Neural progenitor cell (in vitro differentiated cells): ENCODE measurements at regions not wholly inside any gene's neighbourhood (a gene's known extent, or its start where the extent isn't known, plus 50 kb on each side); places are given as distances from the start of the nearest gene placed in this dataset.

Experiments
- DNase-seq: peaks from one replicate; pipeline ENCODE4 v3.0.0-alpha.2; 2016; ENCODE audit warnings: low spot score
- H2AFZ ChIP-seq: fragments of 200-600 bp; sonication (generic); replicated peaks from 2 replicates; pipeline ENCODE4 v1.6.1; 2016; ENCODE audit warnings: antibody characterized with exemption
- H3F3A ChIP-seq: fragments of 200-600 bp; sonication (generic); 2 replicates; pipeline ENCODE4 v1.6.1; 2016; ENCODE audit warnings: antibody characterized with exemption, low read depth
- H3K27ac ChIP-seq: fragments of 200-600 bp; sonication (generic); 2 replicates; pipeline ENCODE4 v1.5.1; 2016; ENCODE audit warnings: mild to moderate bottlenecking
- H3K27me3 ChIP-seq: fragments of 200-600 bp; sonication (generic); 2 replicates; pipeline ENCODE4 v1.6.1; 2016; ENCODE audit warnings: mild to moderate bottlenecking, moderate library complexity
- H3K36me3 ChIP-seq: fragments of 200-600 bp; sonication (generic); 2 replicates; pipeline ENCODE4 v1.5.1; 2016
- H3K4me1 ChIP-seq: fragments of 200-600 bp; sonication (generic); 2 replicates; pipeline ENCODE4 v1.6.1; 2016; ENCODE audit warnings: mixed run types
- H3K4me2 ChIP-seq: fragments of 200-600 bp; sonication (generic); 2 replicates; pipeline ENCODE4 v1.6.1; 2016
- H3K4me3 ChIP-seq: fragments of 200-600 bp; sonication (generic); 2 replicates; pipeline ENCODE4 v1.5.1; 2016
- H3K79me2 ChIP-seq: fragments of 200-600 bp; sonication (generic); 2 replicates; pipeline ENCODE4 v1.6.1; 2016; ENCODE audit warnings: low read depth
- H3K9ac ChIP-seq: fragments of 200-600 bp; sonication (generic); 2 replicates; pipeline ENCODE4 v1.6.1; 2016
- H3K9me3 ChIP-seq: fragments of 200-600 bp; sonication (generic); 2 replicates; pipeline ENCODE4 v1.5.1; 2016; ENCODE audit warnings: low read depth
- H4K20me1 ChIP-seq: fragments of 200-600 bp; sonication (generic); 2 replicates; pipeline ENCODE4 v1.6.1; 2016; ENCODE audit warnings: low read depth
- H3K27ac Mint-ChIP-seq: 3 replicates; pipeline ENCODE4 v1.8.0; 2021; ENCODE audit warnings: mixed read lengths
- H3K27me3 Mint-ChIP-seq: 2 replicates; pipeline ENCODE4 v1.8.0; 2022; ENCODE audit warnings: low read depth, mild to moderate bottlenecking, inconsistent platforms, moderate library complexity, mixed read lengths; ENCODE audit not compliant: insufficient read depth
- H3K36me3 Mint-ChIP-seq: 3 replicates; pipeline ENCODE4 v1.8.0; 2021; ENCODE audit warnings: mixed read lengths
- H3K4me1 Mint-ChIP-seq: 3 replicates; pipeline ENCODE4 v1.8.0; 2021; ENCODE audit warnings: mixed read lengths
- H3K4me3 Mint-ChIP-seq: 3 replicates; pipeline ENCODE4 v1.8.0; 2021; ENCODE audit warnings: mild to moderate bottlenecking, moderate library complexity, mixed read lengths
- H3K9me3 Mint-ChIP-seq: 3 replicates; pipeline ENCODE4 v1.8.0; 2020; ENCODE audit warnings: mixed read lengths
- CTCF ChIP-seq: fragments of 200-600 bp; sonication (generic); IDR thresholded peaks from 2 replicates; pipeline ENCODE4 v1.5.1; 2017; ENCODE audit warnings: antibody characterized with exemption, mild to moderate bottlenecking
- EZH2 ChIP-seq: fragments of 200-600 bp; sonication (generic); IDR thresholded peaks from 2 replicates; pipeline ENCODE4 v1.6.1; 2017; ENCODE audit warnings: antibody characterized with exemption, mild to moderate bottlenecking, moderate library complexity
- EZH2phosphoT487 ChIP-seq: fragments of 200-600 bp; sonication (generic); IDR thresholded peaks from 2 replicates; pipeline ENCODE4 v1.6.1; 2017; ENCODE audit warnings: antibody characterized with exemption

GRCh38 chr6:126252154-126252553, 87.8 kb upstream of the CENPW start:
- Mint-ChIP-seq H3K9me3 (peaks cover 1% of the 10 kb centered on the region), H3K27me3 (no peaks in the 10 kb centered on the region), H3K4me3 (no peak overlapping the region), H3K36me3 (no peaks in the 10 kb centered on the region), H3K27ac (no peak overlapping the region), H3K4me1 (no peaks in the 10 kb centered on the region)
- Histone ChIP-seq H2AFZ (no peak overlapping the region), H3K4me3 (no peak overlapping the region), H3K27ac (no peak overlapping the region), H4K20me1 (no peaks in the 10 kb centered on the region), H3K9me3 (no peaks in the 10 kb centered on the region), H3K4me1 (no peaks in the 10 kb centered on the region), H3K9ac (no peak overlapping the region), H3K79me2 (no peaks in the 10 kb centered on the region), H3K27me3 (no peaks in the 10 kb centered on the region), H3F3A (no peaks in the 10 kb centered on the region), H3K36me3 (no peaks in the 10 kb centered on the region), H3K4me2 (no peak overlapping the region)
- peak; percentile 28 for TF ChIP-seq CTCF
- no peak for TF ChIP-seq EZH2
- TF ChIP-seq EZH2phosphoT487, result no peak
- peak; percentile 11 for DNase-seq

DNA sequence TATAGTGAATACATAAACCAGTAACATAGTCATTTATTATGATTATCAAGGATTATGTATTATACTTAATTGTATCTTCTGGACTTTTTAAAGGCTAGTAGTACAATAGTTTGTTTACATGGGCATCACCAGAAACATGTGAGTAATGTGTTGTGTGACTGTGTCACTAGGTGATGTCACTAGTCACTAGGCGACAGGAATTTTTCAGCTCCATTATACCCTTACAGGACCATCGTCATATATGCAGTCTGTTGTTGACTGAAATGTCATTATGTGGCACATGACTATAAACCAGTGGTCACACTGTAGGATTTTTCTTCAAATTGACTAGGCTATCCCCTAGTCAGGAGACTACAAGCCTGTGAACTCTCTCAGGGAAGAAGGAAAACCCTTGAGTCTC, 86.5 kb upstream of the CENPW start:
- H3K27me3 Mint-ChIP-seq, result no peaks in the 10 kb centered on the region
- no peaks in the 10 kb centered on the region for H3K27me3 ChIP-seq
- H3K79me2 ChIP-seq, result no peaks in the 10 kb centered on the region
- DNase-seq, result no peak
- no peaks in the 10 kb centered on the region for H3K36me3 ChIP-seq
- no peak overlapping the region for H2AFZ ChIP-seq
- TF ChIP-seq EZH2phosphoT487 (no peak), EZH2 (no peak), CTCF (no peak)
- no peaks in the 10 kb centered on the region for H3K4me1 ChIP-seq
- H3K4me3 Mint-ChIP-seq, result no peak overlapping the region
- no peaks in the 10 kb centered on the region for H3K4me1 Mint-ChIP-seq
- H3K9me3 Mint-ChIP-seq, result peaks cover 4% of the 10 kb centered on the region
- no peaks in the 10 kb centered on the region for H3F3A ChIP-seq
- H3K27ac ChIP-seq, result no peak overlapping the region
- H3K36me3 Mint-ChIP-seq, result peaks cover 1% of the 10 kb centered on the region
- no peaks in the 10 kb centered on the region for H3K9me3 ChIP-seq
- no peak overlapping the region for H3K4me3 ChIP-seq
- no peak overlapping the region for H3K27ac Mint-ChIP-seq
- no peak overlapping the region for H3K9ac ChIP-seq
- H3K4me2 ChIP-seq, result no peak overlapping the region
- no peaks in the 10 kb centered on the region for H4K20me1 ChIP-seq

- Mint-ChIP-seq H3K36me3 (peaks cover 3% of the 10 kb centered on the region), H3K4me3 (no peak overlapping the region), H3K9me3 (peaks cover 26% of the 10 kb centered on the region), H3K27me3 (no peaks in the 10 kb centered on the region), H3K27ac (no peak overlapping the region), H3K4me1 (no peaks in the 10 kb centered on the region)
- H3K4me2 ChIP-seq, result no peak overlapping the region
- no peaks in the 10 kb centered on the region for H3F3A ChIP-seq
- no peak for TF ChIP-seq EZH2
- no peaks in the 10 kb centered on the region for H3K36me3 ChIP-seq
- H3K4me3 ChIP-seq, result no peak overlapping the region
- H2AFZ ChIP-seq, result no peak overlapping the region
- no peaks in the 10 kb centered on the region for H3K79me2 ChIP-seq
- H3K27ac ChIP-seq, result no peak overlapping the region
- no peaks in the 10 kb centered on the region for H3K27me3 ChIP-seq
- no peaks in the 10 kb centered on the region for H4K20me1 ChIP-seq
- no peak overlapping the region for H3K9ac ChIP-seq
- H3K9me3 ChIP-seq, result peaks cover 10% of the 10 kb centered on the region
- H3K4me1 ChIP-seq, result no peaks in the 10 kb centered on the region
- DNase-seq, result no peak
Measured at GRCh38 chr6:126258150-126258549, 81.8 kb upstream of the CENPW start.

DNA sequence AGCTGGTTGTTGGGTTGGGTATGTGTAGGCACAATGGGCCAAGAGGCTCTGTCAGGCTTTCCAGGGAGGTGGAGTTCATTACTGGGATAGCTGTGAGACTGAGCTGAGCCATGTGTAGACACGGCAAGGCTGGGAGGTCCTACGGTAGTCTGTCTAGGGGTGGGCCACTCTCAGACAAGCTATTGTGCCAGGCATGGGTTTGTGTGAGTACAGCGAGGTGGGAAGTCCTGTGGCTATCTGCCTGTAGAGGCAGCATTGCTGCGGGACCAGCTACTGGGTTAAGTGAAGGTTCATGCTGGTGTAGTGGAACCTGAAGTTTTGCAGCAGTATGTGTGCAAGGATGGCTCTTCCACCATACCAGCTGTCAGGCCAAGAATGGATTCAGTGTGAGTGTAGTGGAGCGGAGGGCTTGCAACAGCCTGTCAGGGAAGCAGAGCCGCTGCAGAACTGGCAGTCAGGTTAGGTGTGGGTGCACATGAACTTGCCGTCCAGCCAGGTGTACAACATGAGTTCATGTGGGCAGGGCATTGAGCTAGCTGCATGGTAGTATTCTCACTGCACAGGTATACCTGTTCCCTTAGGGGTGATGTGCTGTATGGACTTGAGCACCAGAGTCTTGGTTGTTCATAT, 78.0 kb upstream of the CENPW start:
- TF ChIP-seq CTCF, result no peak
- no peak for TF ChIP-seq EZH2
- no peak for TF ChIP-seq EZH2phosphoT487
- H3K9ac ChIP-seq, result no peak overlapping the region
- H3F3A ChIP-seq, result no peaks in the 10 kb centered on the region
- H3K36me3 Mint-ChIP-seq, result peaks cover 3% of the 10 kb centered on the region
- no peak for DNase-seq
- no peaks in the 10 kb centered on the region for H3K27me3 Mint-ChIP-seq
- no peaks in the 10 kb centered on the region for H3K36me3 ChIP-seq
- H4K20me1 ChIP-seq, result no peaks in the 10 kb centered on the region
- H2AFZ ChIP-seq, result no peak overlapping the region
- H3K9me3 ChIP-seq, result peaks cover 10% of the 10 kb centered on the region
- no peak overlapping the region for H3K27ac ChIP-seq
- no peak overlapping the region for H3K27ac Mint-ChIP-seq
- no peaks in the 10 kb centered on the region for H3K27me3 ChIP-seq
- no peak overlapping the region for H3K4me2 ChIP-seq
- H3K4me3 Mint-ChIP-seq, result no peak overlapping the region
- peaks cover 26% of the 10 kb centered on the region for H3K9me3 Mint-ChIP-seq
- H3K4me3 ChIP-seq, result no peak overlapping the region
- H3K79me2 ChIP-seq, result no peaks in the 10 kb centered on the region
- H3K4me1 ChIP-seq, result no peaks in the 10 kb centered on the region
- no peaks in the 10 kb centered on the region for H3K4me1 Mint-ChIP-seq
